Suprapubic skin (tissue), 4 donors: ENCODE measurements at regions not wholly inside any gene's neighbourhood (a gene's known extent, or its start where the extent isn't known, plus 50 kb on each side); places are given as distances from the start of the nearest gene placed in this dataset.

Experiments
- DNase-seq, 2 donors: peaks; one replicate each; pipeline ENCODE4 v3.0.0-alpha.2; 2019; ENCODE audit warnings: low spot score in 2 of 2
- H3K27ac ChIP-seq: fragments of 200-600 bp; sonication (generic); one replicate; pipeline ENCODE4 v1.5.1; 2019
- H3K27me3 ChIP-seq: fragments of 200-600 bp; sonication (generic); one replicate; pipeline ENCODE4 v1.5.1; 2019
- H3K36me3 ChIP-seq: fragments of 200-600 bp; sonication (generic); one replicate; pipeline ENCODE4 v1.5.1; 2019
- H3K4me1 ChIP-seq: fragments of 200-600 bp; sonication (generic); one replicate; pipeline ENCODE4 v1.5.1; 2019
- H3K4me3 ChIP-seq: fragments of 200-600 bp; sonication (generic); one replicate; pipeline ENCODE4 v1.5.1; 2019; ENCODE audit warnings: mild to moderate bottlenecking
- H3K9me3 ChIP-seq: fragments of 200-600 bp; sonication (generic); one replicate; pipeline ENCODE4 v1.5.1; 2019
- CTCF ChIP-seq, 2 donors: fragments of 200-600 bp in 1 of 2; fragments of 450-650 bp in 1 of 2; sonication (generic) in 1 of 2; IDR thresholded peaks; one replicate each; pipeline ENCODE4 v1.5.1; 2016 to 2019; ENCODE audit warnings: antibody characterized with exemption in 2 of 2, mild to moderate bottlenecking in 1 of 2, moderate library complexity in 1 of 2
- EP300 ChIP-seq: sonication (generic); formaldehyde crosslinking; IDR thresholded peaks from one replicate; pipeline ENCODE4 v1.6.1; 2017; ENCODE audit warnings: antibody characterized with exemption
- POLR2A ChIP-seq, 2 donors: fragments of 450-650 bp; IDR thresholded peaks; one replicate each; pipeline ENCODE4 v1.6.1; 2017; ENCODE audit warnings: antibody characterized with exemption in 2 of 2, mild to moderate bottlenecking in 2 of 2, moderate library complexity in 2 of 2
- POLR2AphosphoS5 ChIP-seq, 3 donors: sonication (generic); formaldehyde crosslinking; IDR thresholded peaks; one replicate each; pipeline ENCODE4 v1.6.1; 2017; ENCODE audit warnings: antibody characterized with exemption in 3 of 3
- WGBS: methylation state at CpG from one replicate; pipeline ENCODE4 v1.1.5; 2018; 5-methylcytosine and 5-hydroxymethylcytosine counted together

GRCh38 chr2:188845692-188846091, 128.5 kb upstream of the COL3A1 start:
- H3K4me1 ChIP-seq = no peaks in the 10 kb centered on the region
- no peak for TF ChIP-seq EP300
- TF ChIP-seq POLR2AphosphoS5 (IDR thresholded peaks at IDR 0.05) = no peak
- H3K9me3 ChIP-seq = no peaks in the 10 kb centered on the region
- no peak overlapping the region for H3K4me3 ChIP-seq
- no peaks in the 10 kb centered on the region for H3K27me3 ChIP-seq
- no peaks in the 10 kb centered on the region for H3K36me3 ChIP-seq
- DNase-seq = no peak
- no peak overlapping the region for H3K27ac ChIP-seq

- Histone ChIP-seq H3K27me3 (no peaks in the 10 kb centered on the region), H3K36me3 (no peaks in the 10 kb centered on the region), H3K4me3 (no peak overlapping the region), H3K4me1 (no peaks in the 10 kb centered on the region), H3K27ac (no peak overlapping the region), H3K9me3 (no peaks in the 10 kb centered on the region)
- WGBS = 0% methylated on average over 1 of the region's 1 CpG
- TF ChIP-seq POLR2A (IDR thresholded peaks at IDR 0.05) (no peak), EP300 (no peak)
- no peak for DNase-seq
Measured at GRCh38 chr2:188848887-188849435, 125.2 kb upstream of the COL3A1 start.

- Histone ChIP-seq H3K4me3 (no peak overlapping the region), H3K36me3 (no peaks in the 10 kb centered on the region), H3K9me3 (no peaks in the 10 kb centered on the region), H3K27me3 (no peaks in the 10 kb centered on the region), H3K4me1 (no peaks in the 10 kb centered on the region), H3K27ac (no peak overlapping the region)
- DNase-seq = no peak
- 73% methylated on average over 2 of the region's 2 CpGs for whole genome bisulfite sequencing
- TF ChIP-seq CTCF (IDR thresholded peaks at IDR 0.05) = no peak
- no peak for TF ChIP-seq POLR2AphosphoS5 (IDR thresholded peaks at IDR 0.05)
- no peak for TF ChIP-seq POLR2A (IDR thresholded peaks at IDR 0.05)
- TF ChIP-seq EP300 = no peak
Measured at GRCh38 chr2:188850786-188851185, 123.4 kb upstream of the COL3A1 start.

GRCh38 chr2:188851311-188851710, 122.9 kb upstream of the COL3A1 start:
- TF ChIP-seq POLR2A (IDR thresholded peaks at IDR 0.05) (no peak), POLR2AphosphoS5 (IDR thresholded peaks at IDR 0.05) (no peak), EP300 (no peak), CTCF (IDR thresholded peaks at IDR 0.05) (no peak)
- DNase-seq = no peak
- Histone ChIP-seq H3K27me3 (no peaks in the 10 kb centered on the region), H3K36me3 (no peaks in the 10 kb centered on the region), H3K4me1 (no peaks in the 10 kb centered on the region), H3K4me3 (no peak overlapping the region), H3K27ac (no peak overlapping the region), H3K9me3 (no peaks in the 10 kb centered on the region)
- WGBS = 90% methylated on average over 1 of the region's 1 CpG

GRCh38 chr2:188851826-188852225, 122.3 kb upstream of the COL3A1 start:
- no peak for DNase-seq
- Histone ChIP-seq H3K4me3 (no peak overlapping the region), H3K4me1 (no peaks in the 10 kb centered on the region), H3K9me3 (no peaks in the 10 kb centered on the region), H3K27ac (no peak overlapping the region), H3K27me3 (no peaks in the 10 kb centered on the region), H3K36me3 (no peaks in the 10 kb centered on the region)
- 77% methylated on average over 3 of the region's 3 CpGs for WGBS
- TF ChIP-seq EP300 = no peak
- TF ChIP-seq POLR2AphosphoS5 (IDR thresholded peaks at IDR 0.05) = no peak

- no peaks in the 10 kb centered on the region for H3K27me3 ChIP-seq
- no peak for TF ChIP-seq CTCF (IDR thresholded peaks at IDR 0.05)
- no peak for TF ChIP-seq POLR2AphosphoS5 (IDR thresholded peaks at IDR 0.05)
- TF ChIP-seq POLR2A (IDR thresholded peaks at IDR 0.05) = no peak
- TF ChIP-seq EP300 = no peak
- H3K27ac ChIP-seq = no peak overlapping the region
- no peak overlapping the region for H3K4me3 ChIP-seq
- H3K36me3 ChIP-seq = no peaks in the 10 kb centered on the region
- no peak for DNase-seq
- H3K9me3 ChIP-seq = no peaks in the 10 kb centered on the region
- WGBS = 63% methylated on average over 2 of the region's 2 CpGs
- H3K4me1 ChIP-seq = no peaks in the 10 kb centered on the region
Measured at GRCh38 chr2:188852772-188853171, 121.4 kb upstream of the COL3A1 start.

- no peak for TF ChIP-seq EP300
- peak in 2 of 3 donors; percentile 5 to 21 for TF ChIP-seq POLR2AphosphoS5 (IDR thresholded peaks at IDR 0.05)
- no peak for TF ChIP-seq CTCF (IDR thresholded peaks at IDR 0.05)
- Histone ChIP-seq H3K36me3 (no peaks in the 10 kb centered on the region), H3K4me3 (no peak overlapping the region), H3K27ac (no peak overlapping the region), H3K9me3 (no peaks in the 10 kb centered on the region), H3K4me1 (no peaks in the 10 kb centered on the region), H3K27me3 (no peaks in the 10 kb centered on the region)
- DNase-seq = no peak
- WGBS = 47% methylated on average over 2 of the region's 2 CpGs
Measured at GRCh38 chr2:188853307-188853706, 120.9 kb upstream of the COL3A1 start.
